Ureter (tissue), 1 donor: ENCODE measurements at regions not wholly inside any gene's neighbourhood (a gene's known extent, or its start where the extent isn't known, plus 50 kb on each side); places are given as distances from the start of the nearest gene placed in this dataset.
"Not testable (repeated sequence)": the region's sequence is repeated elsewhere in the genome, so short reads cannot be mapped to it uniquely, and the experiment has no call there.

Source experiments
- DNase-seq: peaks from one replicate; pipeline ENCODE4 v3.0.0-alpha.2; 2020; ENCODE audit warnings: low spot score
- donor health status: DM: yes; HTN: yes; CAD: no.

GRCh38 chrX:22800360-22800759 is 199.4 kb upstream of the DDX53 start:
- no peak for DNase-seq

GRCh38 chrX:22800806-22801205 is 199.0 kb upstream of the DDX53 start:
- DNase-seq: no peak

GRCh38 chrX:22803353-22803752 is 196.4 kb upstream of the DDX53 start:
- DNase-seq: no peak

- no peak for DNase-seq
Observed at GRCh38 chrX:22810876-22811275, 188.9 kb upstream of the DDX53 start.

- no peak for DNase-seq
Observed at GRCh38 chrX:22818061-22818460, 181.7 kb upstream of the DDX53 start.

GRCh38 chrX:22855693-22856092 is 144.1 kb upstream of the DDX53 start:
- no peak for DNase-seq

GRCh38 chrX:22859642-22860041 is 140.1 kb upstream of the DDX53 start:
- DNase-seq: no peak

- DNase-seq: not testable (repeated sequence)
Observed at GRCh38 chrX:22866801-22867200, 133.0 kb upstream of the DDX53 start.

- DNase-seq: no peak
Observed at GRCh38 chrX:22882543-22882942, 117.2 kb upstream of the DDX53 start.

- no peak for DNase-seq
Observed at GRCh38 chrX:22889819-22890218, 109.9 kb upstream of the DDX53 start.

GRCh38 chrX:22912616-22913015 is 87.1 kb upstream of the DDX53 start:
- DNase-seq: no peak

- no peak for DNase-seq
Observed at GRCh38 chrX:22922961-22923360, 76.8 kb upstream of the DDX53 start.

GRCh38 chrX:22934640-22935039 is 65.1 kb upstream of the DDX53 start:
- DNase-seq: no peak

GRCh38 chrX:22944945-22945344 is 54.8 kb upstream of the DDX53 start:
- DNase-seq: no peak
